ENCODE measurements at regions not wholly inside any gene's neighbourhood (a gene's known extent, or its start where the extent isn't known, plus 50 kb on each side); places are given as distances from the start of the nearest gene placed in this dataset.

GRCh38 chr5:85069659-85070640, 685.3 kb upstream of the EDIL3 start:
- Histone ChIP-seq H3K27me3 (ENCODE audit: control insufficient read depth in 1 of 2, insufficient read depth in 2 of 2, low read length in 2 of 2) (no peaks in the 10 kb centered on the region), H3K4me3 (replicated peaks in 1 of 3; ENCODE audit: insufficient read depth in 1 of 3, low read depth in 2 of 3, low read length in 3 of 3) (no peak overlapping the region), H4K20me1 (ENCODE audit: insufficient read depth, low read length) (no peaks in the 10 kb centered on the region), H3K4me1 (ENCODE audit: insufficient read depth, low read length) (no peaks in the 10 kb centered on the region), H3K9ac (ENCODE audit: insufficient read depth, low read depth, low read length) (no peak overlapping the region), H3K27ac (ENCODE audit: extremely low read length, insufficient read depth, low read length) (no peak overlapping the region), H3K4me2 (ENCODE audit: low read depth, low read length) (no peak overlapping the region), H3K36me3 (replicated peaks in 1 of 2; ENCODE audit: control insufficient read depth in 1 of 2, insufficient read depth in 2 of 2, low read length in 2 of 2) (no peaks in the 10 kb centered on the region), H2AFZ (ENCODE audit: low read length) (no peak overlapping the region), H3K79me2 (ENCODE audit: insufficient read depth, low read length) (no peaks in the 10 kb centered on the region), H3K9me3 (ENCODE audit: low read length) (no peaks in the 10 kb centered on the region)
- 1% methylated on average over 8 of the region's 8 CpGs for WGBS (ENCODE audit: low lambda C conversion rate)
- ChIA-PET POLR2A (no interaction called here), CTCF (ENCODE audit: low intra/inter-chr PET ratio, low total read pairs) (no interaction called here)
- no peak for FAIRE-seq
- BruUV-seq (replicated peaks): no TSS peak
- no peak for DNase-seq (ENCODE audit: low spot score)
- intact Hi-C loops (cut with micrococcal nuclease; ENCODE audit: unreplicated experiment): no loop called here
- in situ Hi-C loops (cut with HindIII; ENCODE audit: extremely low pct_ligation_motif_present, low pct_unique_long_range_greater_than_20kb): no loop called here
- ATAC-seq: no peak
- TF ChIP-seq, protein P1, sequence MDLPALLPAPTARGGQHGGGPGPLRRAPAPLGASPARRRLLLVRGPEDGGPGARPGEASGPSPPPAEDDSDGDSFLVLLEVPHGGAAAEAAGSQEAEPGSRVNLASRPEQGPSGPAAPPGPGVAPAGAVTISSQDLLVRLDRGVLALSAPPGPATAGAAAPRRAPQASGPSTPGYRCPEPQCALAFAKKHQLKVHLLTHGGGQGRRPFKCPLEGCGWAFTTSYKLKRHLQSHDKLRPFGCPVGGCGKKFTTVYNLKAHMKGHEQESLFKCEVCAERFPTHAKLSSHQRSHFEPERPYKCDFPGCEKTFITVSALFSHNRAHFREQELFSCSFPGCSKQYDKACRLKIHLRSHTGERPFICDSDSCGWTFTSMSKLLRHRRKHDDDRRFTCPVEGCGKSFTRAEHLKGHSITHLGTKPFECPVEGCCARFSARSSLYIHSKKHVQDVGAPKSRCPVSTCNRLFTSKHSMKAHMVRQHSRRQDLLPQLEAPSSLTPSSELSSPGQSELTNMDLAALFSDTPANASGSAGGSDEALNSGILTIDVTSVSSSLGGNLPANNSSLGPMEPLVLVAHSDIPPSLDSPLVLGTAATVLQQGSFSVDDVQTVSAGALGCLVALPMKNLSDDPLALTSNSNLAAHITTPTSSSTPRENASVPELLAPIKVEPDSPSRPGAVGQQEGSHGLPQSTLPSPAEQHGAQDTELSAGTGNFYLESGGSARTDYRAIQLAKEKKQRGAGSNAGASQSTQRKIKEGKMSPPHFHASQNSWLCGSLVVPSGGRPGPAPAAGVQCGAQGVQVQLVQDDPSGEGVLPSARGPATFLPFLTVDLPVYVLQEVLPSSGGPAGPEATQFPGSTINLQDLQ (CRISPR knock-in tag; IDR thresholded peaks at IDR 0.05): no peak
- TF ChIP-seq ZNF879 (CRISPR knock-in tag; IDR thresholded peaks at IDR 0.05): no peak
- no peak for TF ChIP-seq PLSCR1 (CRISPR knock-in tag; IDR thresholded peaks at IDR 0.05; ENCODE audit: borderline replicate concordance)
- TF ChIP-seq PHF20 (CRISPR knock-in tag; IDR thresholded peaks at IDR 0.05): no peak
- TF ChIP-seq ZBTB7B (CRISPR knock-in tag; IDR thresholded peaks at IDR 0.05): no peak
- no peak for TF ChIP-seq TEAD2 (CRISPR knock-in tag; IDR thresholded peaks at IDR 0.05)
- no peak for TF ChIP-seq TEF (CRISPR knock-in tag; IDR thresholded peaks at IDR 0.05)
- TF ChIP-seq NFIB (CRISPR knock-in tag; IDR thresholded peaks at IDR 0.05; ENCODE audit: borderline replicate concordance): no peak
- no peak for TF ChIP-seq ZNF747 (CRISPR knock-in tag; IDR thresholded peaks at IDR 0.05; ENCODE audit: borderline replicate concordance)
- no peak for TF ChIP-seq ZNF30 (CRISPR knock-in tag; IDR thresholded peaks at IDR 0.05)
- TF ChIP-seq ZNF543 (CRISPR knock-in tag; IDR thresholded peaks at IDR 0.05): no peak
- no peak for TF ChIP-seq ZNF713 (CRISPR knock-in tag; IDR thresholded peaks at IDR 0.05)
- TF ChIP-seq, protein P2, sequence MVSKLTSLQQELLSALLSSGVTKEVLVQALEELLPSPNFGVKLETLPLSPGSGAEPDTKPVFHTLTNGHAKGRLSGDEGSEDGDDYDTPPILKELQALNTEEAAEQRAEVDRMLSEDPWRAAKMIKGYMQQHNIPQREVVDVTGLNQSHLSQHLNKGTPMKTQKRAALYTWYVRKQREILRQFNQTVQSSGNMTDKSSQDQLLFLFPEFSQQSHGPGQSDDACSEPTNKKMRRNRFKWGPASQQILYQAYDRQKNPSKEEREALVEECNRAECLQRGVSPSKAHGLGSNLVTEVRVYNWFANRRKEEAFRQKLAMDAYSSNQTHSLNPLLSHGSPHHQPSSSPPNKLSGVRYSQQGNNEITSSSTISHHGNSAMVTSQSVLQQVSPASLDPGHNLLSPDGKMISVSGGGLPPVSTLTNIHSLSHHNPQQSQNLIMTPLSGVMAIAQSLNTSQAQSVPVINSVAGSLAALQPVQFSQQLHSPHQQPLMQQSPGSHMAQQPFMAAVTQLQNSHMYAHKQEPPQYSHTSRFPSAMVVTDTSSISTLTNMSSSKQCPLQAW (CRISPR knock-in tag; IDR thresholded peaks at IDR 0.05): no peak
- TF ChIP-seq CCAR2 (optimal IDR thresholded peaks at IDR 0.05; ENCODE audit: low read depth, low read length): no peak

Data from HepG2 (cell line).